GM21786 (cell line): ENCODE measurements at regions not wholly inside any gene's neighbourhood (a gene's known extent, or its start where the extent isn't known, plus 50 kb on each side); places are given as distances from the start of the nearest gene placed in this dataset.
"Not testable (repeated sequence)": the region's sequence is repeated elsewhere in the genome, so short reads cannot be mapped to it uniquely, and the experiment has no call there.

Source experiments
- ATAC-seq: cut with Tn5 transposase; IDR thresholded peaks from one replicate; pipeline ENCODE4 v1.9.1; 2021; ENCODE audit not compliant: unreplicated experiment

- ATAC-seq, result no peak
These were observed 125.8 kb upstream of the RXFP1 start for GRCh38 chr4:158395889-158396288.

GRCh38 chr4:158397781-158398180 lies 123.9 kb upstream of the RXFP1 start:
- ATAC-seq, result no peak

GRCh38 chr4:158407961-158408360 lies 113.7 kb upstream of the RXFP1 start:
- ATAC-seq, result not testable (repeated sequence)

GRCh38 chr4:158410272-158410671 lies 111.4 kb upstream of the RXFP1 start:
- ATAC-seq, result no peak

- no peak for ATAC-seq
These were observed 110.4 kb upstream of the RXFP1 start for GRCh38 chr4:158411269-158411668.

- not testable (repeated sequence) for ATAC-seq
These were observed 103.0 kb upstream of the RXFP1 start for GRCh38 chr4:158418679-158419078.

GRCh38 chr4:158420782-158421181 lies 100.9 kb upstream of the RXFP1 start:
- ATAC-seq, result no peak

- ATAC-seq, result no peak
These were observed 99.1 kb upstream of the RXFP1 start for GRCh38 chr4:158422546-158422945.

- no peak for ATAC-seq
These were observed 93.4 kb upstream of the RXFP1 start for GRCh38 chr4:158428242-158428641.

GRCh38 chr4:158442736-158443135 lies 78.9 kb upstream of the RXFP1 start:
- no peak for ATAC-seq

- ATAC-seq, result no peak
These were observed 78.0 kb upstream of the RXFP1 start for GRCh38 chr4:158443731-158444130.

GRCh38 chr4:158444621-158445020 lies 77.1 kb upstream of the RXFP1 start:
- no peak for ATAC-seq

GRCh38 chr4:158446106-158446505 lies 75.6 kb upstream of the RXFP1 start:
- no peak for ATAC-seq

- ATAC-seq, result no peak
These were observed 70.9 kb upstream of the RXFP1 start for GRCh38 chr4:158450741-158451140.

GRCh38 chr4:158452116-158452515 lies 69.6 kb upstream of the RXFP1 start:
- ATAC-seq, result not testable (repeated sequence)

GRCh38 chr4:158458271-158458895 lies 63.3 kb upstream of the RXFP1 start:
- ATAC-seq, result no peak

- ATAC-seq, result no peak
These were observed 62.4 kb upstream of the RXFP1 start for GRCh38 chr4:158459085-158459820.

- no peak for ATAC-seq
These were observed 60.3 kb upstream of the RXFP1 start for GRCh38 chr4:158461336-158461735.

- ATAC-seq, result no peak
These were observed 59.1 kb upstream of the RXFP1 start for GRCh38 chr4:158462611-158463010.
